Lung (tissue), 11 donors: ENCODE measurements at regions not wholly inside any gene's neighbourhood (a gene's known extent, or its start where the extent isn't known, plus 50 kb on each side); places are given as distances from the start of the nearest gene placed in this dataset.

Source experiments
- ATAC-seq: fragments of 200-7000 bp; cut with Tn5 transposase; one replicate; pipeline ENCODE4 v1.9.1; 2020; ENCODE audit warnings: moderate number of reproducible peaks; ENCODE audit not compliant: insufficient read depth, low FRiP score
- DNase-seq, 3 donors: peaks; one replicate each; pipeline ENCODE4 v3.0.0-alpha.2; 2013 to 2017
- H3K27ac ChIP-seq, 2 donors: one replicate each; pipeline ENCODE4 v1.5.1; 2013; ENCODE audit warnings: mild to moderate bottlenecking in 2 of 2, moderate library complexity in 2 of 2, control low read depth in 1 of 2, inconsistent platforms in 1 of 2, low read depth in 1 of 2, low read length in 1 of 2
- H3K27me3 ChIP-seq, 3 donors: one replicate each; pipeline ENCODE4 v1.5.1; 2013; ENCODE audit warnings: low read length in 2 of 3; ENCODE audit not compliant: control insufficient read depth in 3 of 3, insufficient read depth in 3 of 3
- H3K36me3 ChIP-seq, 4 donors: one replicate each; pipeline ENCODE4 v1.5.1; 2013; ENCODE audit warnings: low read length in 4 of 4, mild to moderate bottlenecking in 1 of 4, moderate library complexity in 1 of 4; ENCODE audit not compliant: control insufficient read depth in 4 of 4, insufficient read depth in 4 of 4
- H3K4me1 ChIP-seq, 5 donors: one replicate each; pipeline ENCODE4 v1.5.1; 2013; ENCODE audit warnings: low read length in 5 of 5, mild to moderate bottlenecking in 2 of 5, moderate library complexity in 1 of 5; ENCODE audit not compliant: control insufficient read depth in 5 of 5, insufficient read depth in 5 of 5
- H3K4me3 ChIP-seq: one replicate; pipeline ENCODE4 v1.5.1; 2013; ENCODE audit warnings: mild to moderate bottlenecking, control low read depth, moderate library complexity
- H3K9ac ChIP-seq, 2 donors: one replicate each; pipeline ENCODE4 v1.5.1; 2013; ENCODE audit warnings: low read length in 2 of 2, control low read depth in 1 of 2; ENCODE audit not compliant: insufficient read depth in 1 of 2
- H3K9me3 ChIP-seq, 4 donors: one replicate each; pipeline ENCODE4 v1.5.1; 2013; ENCODE audit warnings: low read length in 3 of 4, mild to moderate bottlenecking in 1 of 4, moderate library complexity in 1 of 4; ENCODE audit not compliant: control insufficient read depth in 4 of 4, insufficient read depth in 3 of 4
- CTCF ChIP-seq: IDR thresholded peaks from 2 replicates; pipeline ENCODE4 v1.5.1; 2012; ENCODE audit warnings: mild to moderate bottlenecking; ENCODE audit errors: control extremely low read depth, extremely low read depth
- WGBS, 2 donors: extraction: QIAGEN DNeasy Blood & Tissue Kit; methylation state at CpG; one replicate each; pipeline ENCODE4 v1.1.7; 2013; 5-methylcytosine and 5-hydroxymethylcytosine counted together
- donor health status: control.
- donor health status: control.
- donor health status: Bipolar disorder and iron deficiency.
- donor health status: healthy.
- donor health status: DM: yes; HTN: yes; CAD: no.

GRCh38 chr2:181354626-181355025 lies 102.6 kb upstream of the ITGA4 start:
- no peak for ATAC-seq

GRCh38 chr2:181356526-181357130 lies 100.6 kb upstream of the ITGA4 start:
- TF ChIP-seq CTCF = no peak
- ATAC-seq = no peak
- 30 to 73% methylated on average over 1 of the region's 1 CpG for WGBS, 2 donors

More at GRCh38 chr2:181354626-181355025, 102.6 kb upstream of the ITGA4 start:
- Histone ChIP-seq H3K27me3 (no peaks in the 10 kb centered on the region), H3K4me1 (no peaks in the 10 kb centered on the region), H3K27ac (no peak overlapping the region), H3K4me3 (no peak overlapping the region), H3K9ac (no peak overlapping the region), H3K36me3 (no peaks in the 10 kb centered on the region), H3K9me3 (no peaks in the 10 kb centered on the region)
- DNase-seq = no peak
- WGBS, 2 donors = 87 to 95% methylated on average over 3 of the region's 3 CpGs
- no peak for TF ChIP-seq CTCF

GRCh38 chr2:181357979-181358378 lies 99.2 kb upstream of the ITGA4 start:
- DNase-seq = no peak
- Histone ChIP-seq H3K27ac (no peak overlapping the region), H3K27me3 (no peaks in the 10 kb centered on the region), H3K4me3 (no peak overlapping the region), H3K9me3 (no peaks in the 10 kb centered on the region), H3K36me3 (no peaks in the 10 kb centered on the region), H3K9ac (no peak overlapping the region), H3K4me1 (no peaks in the 10 kb centered on the region)
- no peak for ATAC-seq
- TF ChIP-seq CTCF = no peak

More at GRCh38 chr2:181356526-181357130, 100.6 kb upstream of the ITGA4 start:
- no peaks in the 10 kb centered on the region for H3K36me3 ChIP-seq
- H3K4me3 ChIP-seq = no peak overlapping the region
- H3K9me3 ChIP-seq = no peaks in the 10 kb centered on the region
- H3K27me3 ChIP-seq = no peaks in the 10 kb centered on the region
- no peak for DNase-seq
- H3K27ac ChIP-seq = no peak overlapping the region
- H3K9ac ChIP-seq = no peak overlapping the region
- H3K4me1 ChIP-seq = no peaks in the 10 kb centered on the region

- ATAC-seq = no peak
Measured at GRCh38 chr2:181362561-181362960, 94.6 kb upstream of the ITGA4 start.

More at GRCh38 chr2:181362561-181362960, 94.6 kb upstream of the ITGA4 start:
- no peaks in the 10 kb centered on the region for H3K36me3 ChIP-seq
- no peak overlapping the region for H3K27ac ChIP-seq
- WGBS, 2 donors = 77 to 84% methylated on average over 3 of the region's 3 CpGs
- H3K4me1 ChIP-seq = no peaks in the 10 kb centered on the region
- DNase-seq = no peak
- H3K4me3 ChIP-seq = no peak overlapping the region
- H3K9me3 ChIP-seq = no peaks in the 10 kb centered on the region
- no peaks in the 10 kb centered on the region for H3K27me3 ChIP-seq
- no peak for TF ChIP-seq CTCF
- H3K9ac ChIP-seq = no peak overlapping the region
